ENCODE measurements at regions not wholly inside any gene's neighbourhood (a gene's known extent, or its start where the extent isn't known, plus 50 kb on each side); places are given as distances from the start of the nearest gene placed in this dataset.

- TF ChIP-seq ZNF274 (IDR thresholded peaks at IDR 0.05; ENCODE audit: low read depth, low read length), result no peak
- TF ChIP-seq YY1 (IDR thresholded peaks at IDR 0.05; ENCODE audit: insufficient read depth, insufficient read length), result no peak
Measured at GRCh38 chr11:69352715-69353319, 58.9 kb downstream of the MYEOV start.

Data from NT2/D1 (cell line).